ENCODE measurements at regions not wholly inside any gene's neighbourhood (a gene's known extent, or its start where the extent isn't known, plus 50 kb on each side); places are given as distances from the start of the nearest gene placed in this dataset.

GRCh38 chr16:86165479-86165878 is 266.5 kb downstream of the IRF8 start:
- DNase-seq (ENCODE audit: extremely low spot score): no peak
- TF ChIP-seq CTCF (IDR thresholded peaks at IDR 0.05; ENCODE audit: control extremely low read depth, extremely low read depth, low read depth, missing control alignments): no peak
- ChIA-PET CTCF (interaction anchor here (2.7 kb wide), 1 partner anchor 11 kb away, joined by 12 read pairs; no protein-coding TSS in a partner anchor), POLR2A (no interaction called here)

GRCh38 chr16:86166414-86166813 is 267.5 kb downstream of the IRF8 start:
- ChIA-PET CTCF (interaction anchor here (2.7 kb wide), 1 partner anchor 12 kb away, joined by 12 read pairs; no protein-coding TSS in a partner anchor), POLR2A (no interaction called here)
- no peak for DNase-seq (ENCODE audit: extremely low spot score)
- TF ChIP-seq CTCF (IDR thresholded peaks at IDR 0.05; ENCODE audit: control extremely low read depth, extremely low read depth, low read depth, missing control alignments): no peak

GRCh38 chr16:86167061-86167460 is 268.1 kb downstream of the IRF8 start:
- no peak for DNase-seq (ENCODE audit: extremely low spot score)
- ChIA-PET POLR2A (no interaction called here), CTCF (interaction anchor here (2.7 kb wide), 1 partner anchor 13 kb away, joined by 12 read pairs; no protein-coding TSS in a partner anchor)
- TF ChIP-seq CTCF (IDR thresholded peaks at IDR 0.05; ENCODE audit: control extremely low read depth, extremely low read depth, low read depth, missing control alignments): no peak

- POLR2A ChIA-PET: no interaction called here
- DNase-seq (ENCODE audit: extremely low spot score): no peak
- no peak for TF ChIP-seq CTCF (IDR thresholded peaks at IDR 0.05; ENCODE audit: control extremely low read depth, extremely low read depth, low read depth, missing control alignments)
- CTCF ChIA-PET: no interaction called here
Observed at GRCh38 chr16:86170720-86171119, 271.8 kb downstream of the IRF8 start.

GRCh38 chr16:86171329-86171728 is 272.4 kb downstream of the IRF8 start:
- no peak for TF ChIP-seq CTCF (IDR thresholded peaks at IDR 0.05; ENCODE audit: control extremely low read depth, extremely low read depth, low read depth, missing control alignments)
- ChIA-PET CTCF (no interaction called here), POLR2A (no interaction called here)
- no peak for DNase-seq (ENCODE audit: extremely low spot score)

GRCh38 chr16:86175816-86176215 is 276.9 kb downstream of the IRF8 start:
- no peak for TF ChIP-seq CTCF (IDR thresholded peaks at IDR 0.05; ENCODE audit: control extremely low read depth, extremely low read depth, low read depth, missing control alignments)
- ChIA-PET POLR2A (no interaction called here), CTCF (no interaction called here)
- DNase-seq (ENCODE audit: extremely low spot score): no peak

- TF ChIP-seq CTCF (IDR thresholded peaks at IDR 0.05; ENCODE audit: control extremely low read depth, extremely low read depth, low read depth, missing control alignments): no peak
- POLR2A ChIA-PET: no interaction called here
- no peak for DNase-seq (ENCODE audit: extremely low spot score)
- CTCF ChIA-PET: no interaction called here
Observed at GRCh38 chr16:86176462-86176861, 277.5 kb downstream of the IRF8 start.
